GM11168 (cell line): ENCODE measurements at regions not wholly inside any gene's neighbourhood (a gene's known extent, or its start where the extent isn't known, plus 50 kb on each side); places are given as distances from the start of the nearest gene placed in this dataset.

Experiments used
- in situ Hi-C: fragments of 300-500 bp; cut with MboI; formaldehyde crosslinking; loops from one replicate; pipeline ENCODE4 v1.12.0; 2022; ENCODE audit warnings: low sequenced_read_pairs; ENCODE audit not compliant: unreplicated experiment

GRCh38 chr13:22077764-22078163 lies 406.9 kb downstream of the FGF9 start:
- in situ Hi-C loops: no loop called here

- in situ Hi-C loops: no loop called here
Measured at GRCh38 chr13:22079961-22080360, 409.1 kb downstream of the FGF9 start.

GRCh38 chr13:22080832-22081231 lies 410.0 kb downstream of the FGF9 start:
- in situ Hi-C loops: no loop called here

- in situ Hi-C loops: no loop called here
Measured at GRCh38 chr13:22081430-22081829, 410.6 kb downstream of the FGF9 start.

- in situ Hi-C loops: no loop called here
Measured at GRCh38 chr13:22082030-22082429, 411.2 kb downstream of the FGF9 start.

- in situ Hi-C loops: no loop called here
Measured at GRCh38 chr13:22082437-22083100, 411.7 kb downstream of the FGF9 start.

- in situ Hi-C loops: no loop called here
Measured at GRCh38 chr13:22085001-22085400, 414.1 kb downstream of the FGF9 start.

GRCh38 chr13:22086597-22087330 lies 415.9 kb downstream of the FGF9 start:
- in situ Hi-C loops: no loop called here

- in situ Hi-C loops: no loop called here
Measured at GRCh38 chr13:22090106-22090505, 419.2 kb downstream of the FGF9 start.

- in situ Hi-C loops: no loop called here
Measured at GRCh38 chr13:22091222-22091970, 420.5 kb downstream of the FGF9 start.

- in situ Hi-C loops: no loop called here
Measured at GRCh38 chr13:22091971-22092300, 421.1 kb downstream of the FGF9 start.

- in situ Hi-C loops: no loop called here
Measured at GRCh38 chr13:22092791-22093560, 422.1 kb downstream of the FGF9 start.

GRCh38 chr13:22095794-22096193 lies 424.9 kb downstream of the FGF9 start:
- in situ Hi-C loops: no loop called here

- in situ Hi-C loops: no loop called here
Measured at GRCh38 chr13:22099585-22099984, 428.7 kb downstream of the FGF9 start.

- in situ Hi-C loops: no loop called here
Measured at GRCh38 chr13:22102271-22102670, 431.4 kb downstream of the FGF9 start.

- in situ Hi-C loops: no loop called here
Measured at GRCh38 chr13:22103046-22104027, 432.5 kb downstream of the FGF9 start.

GRCh38 chr13:22106058-22106457 lies 435.2 kb downstream of the FGF9 start:
- in situ Hi-C loops: no loop called here

- in situ Hi-C loops: no loop called here
Measured at GRCh38 chr13:22107549-22107948, 436.7 kb downstream of the FGF9 start.

- in situ Hi-C loops: no loop called here
Measured at GRCh38 chr13:22108283-22108942, 437.5 kb downstream of the FGF9 start.
